Thyroid gland (tissue), 4 donors: ENCODE measurements at regions not wholly inside any gene's neighbourhood (a gene's known extent, or its start where the extent isn't known, plus 50 kb on each side); places are given as distances from the start of the nearest gene placed in this dataset.

Experiments
- DNase-seq, 2 donors: peaks; one replicate each; pipeline ENCODE4 v3.0.0-alpha.2; 2019
- H3K27ac ChIP-seq, 3 donors: fragments of 200-600 bp; sonication (generic); 1 replicate in 2 of 3; 2 replicates in 1 of 3; pipeline ENCODE4 v1.5.1; 2016 to 2019; ENCODE audit warnings: mild to moderate bottlenecking in 1 of 3, moderate library complexity in 1 of 3
- H3K27me3 ChIP-seq: fragments of 200-600 bp; sonication (generic); one replicate; pipeline ENCODE4 v1.5.1; 2019
- H3K36me3 ChIP-seq, 2 donors: fragments of 200-600 bp; sonication (generic); one replicate each; pipeline ENCODE4 v1.5.1; 2016 to 2019
- H3K4me1 ChIP-seq, 2 donors: fragments of 200-600 bp; sonication (generic); one replicate each; pipeline ENCODE4 v1.5.1; 2017 to 2019
- H3K4me3 ChIP-seq, 3 donors: fragments of 200-600 bp; sonication (generic); replicated peaks in 1 of 3; 1 replicate in 2 of 3; 2 replicates in 1 of 3; pipeline ENCODE4 v1.5.1; 2016; ENCODE audit warnings: mild to moderate bottlenecking in 1 of 3
- H3K9me3 ChIP-seq: fragments of 200-600 bp; sonication (generic); one replicate; pipeline ENCODE4 v1.5.1; 2017
- CTCF ChIP-seq, 6 experiments: fragments of 200-600 bp in 3 of 6; fragments of 450-650 bp in 3 of 6; sonication (generic) in 3 of 6; IDR thresholded peaks; one replicate each; pipeline ENCODE4 v1.5.1; 2016 to 2019; ENCODE audit warnings: antibody characterized with exemption in 6 of 6, mild to moderate bottlenecking in 2 of 6, inconsistent platforms in 1 of 6, moderate library complexity in 1 of 6
- POLR2A ChIP-seq, 2 donors: fragments of 450-650 bp; IDR thresholded peaks; one replicate each; pipeline ENCODE4 v1.6.1; 2017; ENCODE audit warnings: antibody characterized with exemption in 2 of 2, mild to moderate bottlenecking in 2 of 2, moderate library complexity in 1 of 2
- WGBS, 2 donors: methylation state at CpG; one replicate each; pipeline ENCODE4 v1.1.5; 2017; 5-methylcytosine and 5-hydroxymethylcytosine counted together
- intact Hi-C: fragments of 100-400 bp; cut with DNase I; formaldehyde crosslinking; loops from one replicate; pipeline ENCODE4 v1.15.1; 2023

- intact Hi-C loops = no loop called here
- Histone ChIP-seq H3K27ac (no peak overlapping the region), H3K36me3 (no peaks in the 10 kb centered on the region), H3K9me3 (no peaks in the 10 kb centered on the region), H3K4me1 (no peaks in the 10 kb centered on the region), H3K4me3 (no peak overlapping the region), H3K27me3 (no peaks in the 10 kb centered on the region)
- no peak for DNase-seq
- TF ChIP-seq CTCF (IDR thresholded peaks at IDR 0.05) = no peak
- TF ChIP-seq POLR2A (IDR thresholded peaks at IDR 0.05) = no peak
- 74 to 77% methylated on average over 8 of the region's 8 CpGs for WGBS, 2 donors
Observed at GRCh38 chr15:91622711-91623342, 230.7 kb upstream of the SLCO3A1 start.

GRCh38 chr15:91624353-91624968, 229.0 kb upstream of the SLCO3A1 start:
- no peak overlapping the region for H3K27ac ChIP-seq
- H3K9me3 ChIP-seq = no peaks in the 10 kb centered on the region
- H3K36me3 ChIP-seq = no peaks in the 10 kb centered on the region
- no peak for DNase-seq
- H3K27me3 ChIP-seq = no peaks in the 10 kb centered on the region
- WGBS, 2 donors = 90 to 94% methylated on average over 3 of the region's 3 CpGs
- no peak overlapping the region for H3K4me3 ChIP-seq
- intact Hi-C loops = no loop called here
- TF ChIP-seq CTCF (IDR thresholded peaks at IDR 0.05) = no peak
- no peak for TF ChIP-seq POLR2A (IDR thresholded peaks at IDR 0.05)
- H3K4me1 ChIP-seq = no peaks in the 10 kb centered on the region

GRCh38 chr15:91625506-91625905, 228.0 kb upstream of the SLCO3A1 start:
- TF ChIP-seq CTCF (IDR thresholded peaks at IDR 0.05) = no peak
- no peak for TF ChIP-seq POLR2A (IDR thresholded peaks at IDR 0.05)
- no peaks in the 10 kb centered on the region for H3K36me3 ChIP-seq
- H3K4me1 ChIP-seq = no peaks in the 10 kb centered on the region
- no peak for DNase-seq
- H3K4me3 ChIP-seq = no peak overlapping the region
- intact Hi-C loops = no loop called here
- WGBS, 2 donors = 71 to 87% methylated on average over 6 of the region's 6 CpGs
- no peak overlapping the region for H3K27ac ChIP-seq
- H3K9me3 ChIP-seq = no peaks in the 10 kb centered on the region
- no peaks in the 10 kb centered on the region for H3K27me3 ChIP-seq

- Histone ChIP-seq H3K4me3 (no peak overlapping the region), H3K4me1 (peaks cover 0 to 4% of the 10 kb centered on the region in 2 donors), H3K27me3 (no peaks in the 10 kb centered on the region), H3K9me3 (no peaks in the 10 kb centered on the region), H3K27ac (no peak overlapping the region), H3K36me3 (no peaks in the 10 kb centered on the region)
- no peak for TF ChIP-seq CTCF (IDR thresholded peaks at IDR 0.05)
- TF ChIP-seq POLR2A (IDR thresholded peaks at IDR 0.05) = no peak
- intact Hi-C loops = no loop called here
- peak in 1 of 2 donors; percentile 2 for DNase-seq
- WGBS, 2 donors = 43 to 56% methylated on average over 10 to 11 of the region's 11 CpGs
Observed at GRCh38 chr15:91627473-91628278, 225.8 kb upstream of the SLCO3A1 start.

- 87 to 92% methylated on average over 6 of the region's 6 CpGs for WGBS, 2 donors
- no peak for TF ChIP-seq CTCF (IDR thresholded peaks at IDR 0.05)
- no peak for TF ChIP-seq POLR2A (IDR thresholded peaks at IDR 0.05)
- H3K9me3 ChIP-seq = no peaks in the 10 kb centered on the region
- H3K27ac ChIP-seq = no peak overlapping the region
- intact Hi-C loops = no loop called here
- H3K27me3 ChIP-seq = no peaks in the 10 kb centered on the region
- no peak overlapping the region for H3K4me3 ChIP-seq
- H3K36me3 ChIP-seq = no peaks in the 10 kb centered on the region
- DNase-seq = no peak
- H3K4me1 ChIP-seq = peaks cover 0 to 4% of the 10 kb centered on the region in 2 donors
Observed at GRCh38 chr15:91630090-91630489, 223.4 kb upstream of the SLCO3A1 start.
